ENCODE measurements at regions not wholly inside any gene's neighbourhood (a gene's known extent, or its start where the extent isn't known, plus 50 kb on each side); places are given as distances from the start of the nearest gene placed in this dataset.
"Not testable (repeated sequence)": the region's sequence is repeated elsewhere in the genome, so short reads cannot be mapped to it uniquely, and the experiment has no call there.

GRCh38 chr10:61063901-61064300, 119.9 kb upstream of the RHOBTB1 start:
- Histone ChIP-seq H3K9ac (ENCODE audit: low read length) (no peak overlapping the region), H3K27me3 (replicated peaks; ENCODE audit: control insufficient read depth, insufficient read depth, low read length) (peaks cover 31% of the 10 kb centered on the region), H3K4me3 (ENCODE audit: low read length) (no peak overlapping the region), H3K4me1 (ENCODE audit: control insufficient read depth, insufficient read depth, low read length) (peaks cover 16% of the 10 kb centered on the region), H3K36me3 (ENCODE audit: control insufficient read depth, insufficient read depth, low read length, severe bottlenecking) (no peaks in the 10 kb centered on the region), H3K9me3 (ENCODE audit: control insufficient read depth, low read length) (no peaks in the 10 kb centered on the region)
- no peak for DNase-seq (ENCODE audit: low read depth)

DNA sequence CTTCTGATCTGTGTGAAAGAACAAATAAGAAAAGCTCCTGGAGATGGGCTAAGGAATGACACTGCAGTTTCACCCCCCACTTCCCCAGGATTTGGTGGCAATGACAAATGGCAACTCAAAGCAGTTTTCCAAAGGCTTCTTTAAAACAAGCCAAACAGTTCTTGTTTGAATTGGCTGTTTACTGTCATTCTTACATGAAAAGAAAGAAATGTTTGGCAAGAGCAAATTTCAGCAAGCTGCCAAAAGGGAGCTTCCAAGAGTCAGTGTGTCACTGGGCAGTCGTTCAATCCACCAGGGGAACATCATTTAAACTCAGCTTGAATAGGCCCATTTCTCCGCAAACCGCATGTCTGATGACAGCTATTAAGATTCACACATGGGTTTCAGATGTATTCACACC, 119.0 kb upstream of the RHOBTB1 start:
- no peaks in the 10 kb centered on the region for H3K9me3 ChIP-seq (ENCODE audit: control insufficient read depth, low read length)
- H3K9ac ChIP-seq (ENCODE audit: low read length), result no peak overlapping the region
- peak overlapping the region; percentile 0 for H3K4me3 ChIP-seq (ENCODE audit: low read length)
- H3K27me3 ChIP-seq (replicated peaks; ENCODE audit: control insufficient read depth, insufficient read depth, low read length), result peaks cover 31% of the 10 kb centered on the region
- peaks cover 16% of the 10 kb centered on the region for H3K4me1 ChIP-seq (ENCODE audit: control insufficient read depth, insufficient read depth, low read length)
- DNase-seq (ENCODE audit: low read depth), result peak; percentile 34
- no peaks in the 10 kb centered on the region for H3K36me3 ChIP-seq (ENCODE audit: control insufficient read depth, insufficient read depth, low read length, severe bottlenecking)

DNA sequence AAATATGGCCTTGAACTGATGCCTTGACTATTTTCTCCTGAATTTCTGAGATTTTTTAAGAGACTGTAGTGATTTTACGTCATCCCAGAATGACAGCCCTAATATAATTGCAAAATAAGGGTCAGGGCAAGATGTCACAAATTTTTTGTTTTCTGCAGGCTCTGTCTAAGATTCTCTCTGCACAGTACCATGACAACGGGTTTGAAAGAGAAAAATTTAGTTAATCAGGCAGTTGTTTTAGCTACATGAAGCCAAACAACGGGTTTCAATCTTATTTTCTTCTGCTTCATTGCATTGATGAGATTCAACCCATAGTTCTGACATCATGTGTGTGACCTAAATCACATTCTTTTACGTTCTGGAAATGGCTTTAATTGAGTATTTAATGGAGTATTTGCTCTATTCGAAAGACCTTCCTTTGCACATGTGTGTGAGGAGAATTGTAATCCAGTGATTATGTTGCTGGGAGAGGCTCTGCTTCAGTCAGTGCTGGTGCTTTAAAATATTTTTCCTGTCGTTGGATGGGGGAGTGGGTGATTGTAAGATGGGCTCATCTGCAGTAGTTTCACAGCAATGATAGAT, 118.0 kb upstream of the RHOBTB1 start:
- no peak for DNase-seq (ENCODE audit: low read depth)
- Histone ChIP-seq H3K27me3 (replicated peaks; ENCODE audit: control insufficient read depth, insufficient read depth, low read length) (peaks cover 23% of the 10 kb centered on the region), H3K4me3 (ENCODE audit: low read length) (no peak overlapping the region), H3K9ac (ENCODE audit: low read length) (no peak overlapping the region), H3K9me3 (ENCODE audit: control insufficient read depth, low read length) (no peaks in the 10 kb centered on the region), H3K4me1 (ENCODE audit: control insufficient read depth, insufficient read depth, low read length) (peaks cover 16% of the 10 kb centered on the region), H3K36me3 (ENCODE audit: control insufficient read depth, insufficient read depth, low read length, severe bottlenecking) (no peaks in the 10 kb centered on the region)

- Histone ChIP-seq H3K9ac (ENCODE audit: low read length) (no peak overlapping the region), H3K36me3 (ENCODE audit: control insufficient read depth, insufficient read depth, low read length, severe bottlenecking) (no peaks in the 10 kb centered on the region), H3K4me3 (ENCODE audit: low read length) (no peak overlapping the region), H3K27me3 (replicated peaks; ENCODE audit: control insufficient read depth, insufficient read depth, low read length) (peaks cover 6% of the 10 kb centered on the region), H3K4me1 (ENCODE audit: control insufficient read depth, insufficient read depth, low read length) (peaks cover 16% of the 10 kb centered on the region), H3K9me3 (ENCODE audit: control insufficient read depth, low read length) (no peaks in the 10 kb centered on the region)
- no peak for DNase-seq (ENCODE audit: low read depth)
These were observed 115.7 kb upstream of the RHOBTB1 start for GRCh38 chr10:61059636-61060035.

GRCh38 chr10:61052469-61053205, 108.7 kb upstream of the RHOBTB1 start:
- H3K4me3 ChIP-seq (ENCODE audit: low read length), result no peak overlapping the region
- DNase-seq (ENCODE audit: low read depth), result no peak
- no peaks in the 10 kb centered on the region for H3K9me3 ChIP-seq (ENCODE audit: control insufficient read depth, low read length)
- H3K36me3 ChIP-seq (ENCODE audit: control insufficient read depth, insufficient read depth, low read length, severe bottlenecking), result no peaks in the 10 kb centered on the region
- H3K9ac ChIP-seq (ENCODE audit: low read length), result no peak overlapping the region
- H3K27me3 ChIP-seq (replicated peaks; ENCODE audit: control insufficient read depth, insufficient read depth, low read length), result peaks cover 45% of the 10 kb centered on the region
- H3K4me1 ChIP-seq (ENCODE audit: control insufficient read depth, insufficient read depth, low read length), result no peaks in the 10 kb centered on the region

GRCh38 chr10:61051344-61051743, 107.4 kb upstream of the RHOBTB1 start:
- Histone ChIP-seq H3K36me3 (ENCODE audit: control insufficient read depth, insufficient read depth, low read length, severe bottlenecking) (no peaks in the 10 kb centered on the region), H3K9me3 (ENCODE audit: control insufficient read depth, low read length) (no peaks in the 10 kb centered on the region), H3K4me1 (ENCODE audit: control insufficient read depth, insufficient read depth, low read length) (no peaks in the 10 kb centered on the region), H3K9ac (ENCODE audit: low read length) (no peak overlapping the region), H3K4me3 (ENCODE audit: low read length) (no peak overlapping the region), H3K27me3 (replicated peaks; ENCODE audit: control insufficient read depth, insufficient read depth, low read length) (peaks cover 50% of the 10 kb centered on the region)
- no peak for DNase-seq (ENCODE audit: low read depth)

- no peaks in the 10 kb centered on the region for H3K9me3 ChIP-seq (ENCODE audit: control insufficient read depth, low read length)
- H3K4me1 ChIP-seq (ENCODE audit: control insufficient read depth, insufficient read depth, low read length), result no peaks in the 10 kb centered on the region
- no peak for DNase-seq (ENCODE audit: low read depth)
- H3K36me3 ChIP-seq (ENCODE audit: control insufficient read depth, insufficient read depth, low read length, severe bottlenecking), result no peaks in the 10 kb centered on the region
- H3K27me3 ChIP-seq (replicated peaks; ENCODE audit: control insufficient read depth, insufficient read depth, low read length), result peaks cover 55% of the 10 kb centered on the region
- H3K9ac ChIP-seq (ENCODE audit: low read length), result no peak overlapping the region
- H3K4me3 ChIP-seq (ENCODE audit: low read length), result no peak overlapping the region
These were observed 106.2 kb upstream of the RHOBTB1 start for GRCh38 chr10:61050120-61050745.

- H3K36me3 ChIP-seq (ENCODE audit: control insufficient read depth, insufficient read depth, low read length, severe bottlenecking), result no peaks in the 10 kb centered on the region
- H3K4me1 ChIP-seq (ENCODE audit: control insufficient read depth, insufficient read depth, low read length), result no peaks in the 10 kb centered on the region
- no peak overlapping the region for H3K9ac ChIP-seq (ENCODE audit: low read length)
- no peak overlapping the region for H3K4me3 ChIP-seq (ENCODE audit: low read length)
- DNase-seq (ENCODE audit: low read depth), result no peak
- no peaks in the 10 kb centered on the region for H3K9me3 ChIP-seq (ENCODE audit: control insufficient read depth, low read length)
- H3K27me3 ChIP-seq (replicated peaks; ENCODE audit: control insufficient read depth, insufficient read depth, low read length), result peaks cover 55% of the 10 kb centered on the region
These were observed 105.4 kb upstream of the RHOBTB1 start for GRCh38 chr10:61049386-61049785.

DNA sequence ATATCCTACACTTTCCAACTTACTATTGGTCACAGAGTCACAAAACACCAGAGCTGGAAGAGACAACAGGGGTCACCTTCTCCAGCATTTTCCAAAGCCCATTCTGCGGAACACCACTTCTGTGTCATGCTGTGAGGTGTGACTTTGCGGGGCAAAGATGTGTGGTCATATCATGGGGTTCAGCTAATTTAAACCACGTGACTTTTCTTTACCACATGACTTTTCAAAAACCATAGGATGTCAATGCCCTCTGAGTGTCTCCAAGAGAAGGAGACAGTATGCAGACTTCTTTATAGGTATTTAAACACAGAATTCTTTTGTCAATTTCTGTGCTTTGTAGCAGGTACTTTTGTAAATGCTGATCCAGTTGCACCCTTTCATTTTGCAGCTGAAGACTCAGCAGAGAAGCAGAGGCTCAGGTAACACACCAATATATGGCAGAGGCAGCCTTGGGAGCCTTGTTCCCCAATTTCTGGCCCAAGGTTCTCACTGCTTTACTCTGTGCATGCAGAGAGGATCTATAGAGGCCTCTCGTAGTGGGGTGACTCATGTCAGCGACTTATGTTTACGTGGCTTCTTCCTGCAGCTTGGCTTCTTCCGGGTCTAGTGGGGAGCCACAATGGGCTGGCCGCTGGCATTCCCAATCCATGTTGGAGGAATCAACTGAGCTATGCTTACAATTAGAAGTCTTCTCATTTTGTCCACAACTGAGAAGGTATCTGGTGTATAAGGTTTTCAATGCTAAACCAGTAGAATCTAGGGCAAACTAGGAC, 104.0 kb upstream of the RHOBTB1 start:
- H3K4me1 ChIP-seq (ENCODE audit: control insufficient read depth, insufficient read depth, low read length), result no peaks in the 10 kb centered on the region
- no peak overlapping the region for H3K9ac ChIP-seq (ENCODE audit: low read length)
- no peak overlapping the region for H3K4me3 ChIP-seq (ENCODE audit: low read length)
- DNase-seq (ENCODE audit: low read depth), result no peak
- H3K27me3 ChIP-seq (replicated peaks; ENCODE audit: control insufficient read depth, insufficient read depth, low read length), result peaks cover 47% of the 10 kb centered on the region
- H3K36me3 ChIP-seq (ENCODE audit: control insufficient read depth, insufficient read depth, low read length, severe bottlenecking), result no peaks in the 10 kb centered on the region
- no peaks in the 10 kb centered on the region for H3K9me3 ChIP-seq (ENCODE audit: control insufficient read depth, low read length)

- Histone ChIP-seq H3K9me3 (ENCODE audit: control insufficient read depth, low read length) (no peaks in the 10 kb centered on the region), H3K36me3 (ENCODE audit: control insufficient read depth, insufficient read depth, low read length, severe bottlenecking) (no peaks in the 10 kb centered on the region), H3K4me1 (ENCODE audit: control insufficient read depth, insufficient read depth, low read length) (no peaks in the 10 kb centered on the region), H3K9ac (ENCODE audit: low read length) (no peak overlapping the region), H3K4me3 (ENCODE audit: low read length) (no peak overlapping the region), H3K27me3 (replicated peaks; ENCODE audit: control insufficient read depth, insufficient read depth, low read length) (peaks cover 39% of the 10 kb centered on the region)
- DNase-seq (ENCODE audit: low read depth), result no peak
These were observed 103.1 kb upstream of the RHOBTB1 start for GRCh38 chr10:61047081-61047480.

GRCh38 chr10:61045480-61045879, 101.5 kb upstream of the RHOBTB1 start:
- H3K4me3 ChIP-seq (ENCODE audit: low read length); H3K36me3 ChIP-seq (ENCODE audit: control insufficient read depth, insufficient read depth, low read length, severe bottlenecking); H3K9me3 ChIP-seq (ENCODE audit: control insufficient read depth, low read length); H3K4me1 ChIP-seq (ENCODE audit: control insufficient read depth, insufficient read depth, low read length); DNase-seq (ENCODE audit: low read depth); H3K9ac ChIP-seq (ENCODE audit: low read length): not testable (repeated sequence)
- H3K27me3 ChIP-seq (replicated peaks; ENCODE audit: control insufficient read depth, insufficient read depth, low read length), result peaks cover 34% of the 10 kb centered on the region

Data from adipocyte (in vitro differentiated cells).